ENCODE measurements at regions not wholly inside any gene's neighbourhood (a gene's known extent, or its start where the extent isn't known, plus 50 kb on each side); places are given as distances from the start of the nearest gene placed in this dataset.
A peak's percentile ranks its signal among the peaks of the same experiment; 100 is the strongest.

- TF ChIP-seq POLR2A (IDR thresholded peaks at IDR 0.05) (no peak), EP300 (IDR thresholded peaks at IDR 0.05) (no peak), POLR2AphosphoS5 (IDR thresholded peaks at IDR 0.05) (no peak), CTCF (IDR thresholded peaks at IDR 0.05) (no peak)
- Histone ChIP-seq H3K9me3 (peaks cover 0 to 3% (median 0%) of the 10 kb centered on the region in 4 donors), H3K36me3 (no peaks in the 10 kb centered on the region), H3K4me3 (no peak overlapping the region), H3K27ac (no peak overlapping the region), H3K27me3 (no peaks in the 10 kb centered on the region), H3K4me1 (peaks cover 0 to 11% (median 4%) of the 10 kb centered on the region in 4 donors)
- intact Hi-C loops (cut with DNase I; ENCODE audit: low total_unique reads): no loop called here
- 41 to 54% (median 52%) methylated on average over 4 of the region's 4 CpGs for WGBS, 5 donors
- peak in 1 of 2 donors; percentile 61 for DNase-seq
Observed at GRCh38 chr10:29102233-29102632, 186.6 kb upstream of the LYZL1 start.

- H3K9me3 ChIP-seq: peaks cover 0 to 3% (median 0%) of the 10 kb centered on the region in 4 donors
- TF ChIP-seq CTCF (IDR thresholded peaks at IDR 0.05) (no peak), POLR2AphosphoS5 (IDR thresholded peaks at IDR 0.05) (no peak), POLR2A (IDR thresholded peaks at IDR 0.05) (no peak), EP300 (IDR thresholded peaks at IDR 0.05) (no peak)
- no peak for DNase-seq
- intact Hi-C loops (cut with DNase I; ENCODE audit: low total_unique reads): no loop called here
- no peaks in the 10 kb centered on the region for H3K36me3 ChIP-seq
- H3K4me1 ChIP-seq: peaks cover 0 to 11% (median 4%) of the 10 kb centered on the region in 4 donors
- no peaks in the 10 kb centered on the region for H3K27me3 ChIP-seq
- no peak overlapping the region for H3K4me3 ChIP-seq
- no peak overlapping the region for H3K27ac ChIP-seq
- 66 to 89% (median 77%) methylated on average over 3 of the region's 3 CpGs for WGBS, 5 donors
Observed at GRCh38 chr10:29102636-29103035, 186.2 kb upstream of the LYZL1 start.

GRCh38 chr10:29104661-29105399, 184.0 kb upstream of the LYZL1 start:
- TF ChIP-seq CTCF (IDR thresholded peaks at IDR 0.05): no peak
- no peak for TF ChIP-seq POLR2A (IDR thresholded peaks at IDR 0.05)
- Histone ChIP-seq H3K27me3 (no peaks in the 10 kb centered on the region), H3K27ac (peak overlapping the region in 1 of 5 donors; percentile 32), H3K4me3 (no peak overlapping the region), H3K4me1 (peaks cover 0 to 11% (median 4%) of the 10 kb centered on the region in 4 donors), H3K9me3 (no peaks in the 10 kb centered on the region), H3K36me3 (no peaks in the 10 kb centered on the region)
- intact Hi-C loops (cut with DNase I; ENCODE audit: low total_unique reads): no loop called here
- 23 to 42% (median 30%) methylated on average over 7 of the region's 7 CpGs for WGBS, 5 donors
- peak in 1 of 2 donors; percentile 53 for DNase-seq

GRCh38 chr10:29105516-29106215, 183.2 kb upstream of the LYZL1 start:
- 62 to 69% (median 64%) methylated on average over 4 of the region's 4 CpGs for WGBS, 5 donors
- H3K4me3 ChIP-seq: no peak overlapping the region
- peak overlapping the region in 1 of 5 donors; percentile 32 for H3K27ac ChIP-seq
- H3K36me3 ChIP-seq: no peaks in the 10 kb centered on the region
- H3K9me3 ChIP-seq: no peaks in the 10 kb centered on the region
- DNase-seq: peak in 1 of 2 donors; percentile 45
- intact Hi-C loops (cut with DNase I; ENCODE audit: low total_unique reads): no loop called here
- H3K27me3 ChIP-seq: no peaks in the 10 kb centered on the region
- H3K4me1 ChIP-seq: peaks cover 0 to 11% (median 4%) of the 10 kb centered on the region in 4 donors
- TF ChIP-seq EP300 (IDR thresholded peaks at IDR 0.05) (no peak), POLR2A (IDR thresholded peaks at IDR 0.05) (no peak), CTCF (IDR thresholded peaks at IDR 0.05) (no peak), POLR2AphosphoS5 (IDR thresholded peaks at IDR 0.05) (no peak)

Data from stomach (tissue), 8 donors.